GM23248 (cell line): ENCODE measurements at regions not wholly inside any gene's neighbourhood (a gene's known extent, or its start where the extent isn't known, plus 50 kb on each side); places are given as distances from the start of the nearest gene placed in this dataset.

Experiments
- DNase-seq: peaks from one replicate; pipeline ENCODE4 v3.0.0-alpha.2; 2015
- H2AFZ ChIP-seq: fragments of 200-600 bp; sonication (generic); 2 replicates; pipeline ENCODE4 v1.6.1; 2016; ENCODE audit warnings: antibody characterized with exemption
- H3F3A ChIP-seq: fragments of 200-600 bp; sonication (generic); 2 replicates; pipeline ENCODE4 v1.6.1; 2016; ENCODE audit warnings: mild to moderate bottlenecking, antibody characterized with exemption, mixed run types; ENCODE audit not compliant: insufficient read depth
- H3K27ac ChIP-seq: fragments of 200-600 bp; sonication (generic); 2 replicates; pipeline ENCODE4 v1.5.1; 2016; ENCODE audit warnings: mild to moderate bottlenecking
- H3K27me3 ChIP-seq: fragments of 200-600 bp; sonication (generic); replicated peaks from 2 replicates; pipeline ENCODE4 v1.6.1; 2016; ENCODE audit warnings: mild to moderate bottlenecking; ENCODE audit not compliant: insufficient read depth
- H3K36me3 ChIP-seq: fragments of 200-600 bp; sonication (generic); 2 replicates; pipeline ENCODE4 v1.6.1; 2016; ENCODE audit warnings: low read depth, mild to moderate bottlenecking
- H3K4me1 ChIP-seq: fragments of 200-600 bp; sonication (generic); 2 replicates; pipeline ENCODE4 v1.6.1; 2016; ENCODE audit warnings: mild to moderate bottlenecking; ENCODE audit not compliant: insufficient read depth
- H3K4me2 ChIP-seq: fragments of 200-600 bp; sonication (generic); one replicate; pipeline ENCODE4 v1.6.1; 2016; ENCODE audit warnings: mild to moderate bottlenecking; ENCODE audit not compliant: unreplicated experiment
- H3K4me3 ChIP-seq: fragments of 200-600 bp; sonication (generic); 2 replicates; pipeline ENCODE4 v1.5.1; 2016; ENCODE audit warnings: mild to moderate bottlenecking
- H3K79me2 ChIP-seq: fragments of 200-600 bp; sonication (generic); 2 replicates; pipeline ENCODE4 v1.6.1; 2016; ENCODE audit warnings: mild to moderate bottlenecking; ENCODE audit not compliant: insufficient read depth
- H3K9ac ChIP-seq: fragments of 200-600 bp; sonication (generic); 2 replicates; pipeline ENCODE4 v1.6.1; 2016; ENCODE audit warnings: mild to moderate bottlenecking
- H3K9me2 ChIP-seq: fragments of 200-600 bp; sonication (generic); 2 replicates; pipeline ENCODE4 v1.6.1; 2016; ENCODE audit warnings: mixed run types, mild to moderate bottlenecking, moderate library complexity; ENCODE audit not compliant: insufficient read depth
- H3K9me3 ChIP-seq: fragments of 200-600 bp; sonication (generic); one replicate; pipeline ENCODE4 v1.6.1; 2017; ENCODE audit warnings: low read depth
- H4K20me1 ChIP-seq: fragments of 200-600 bp; sonication (generic); 2 replicates; pipeline ENCODE4 v1.6.0; 2016; ENCODE audit not compliant: insufficient read depth
- EZH2 ChIP-seq: fragments of 200-600 bp; sonication (generic); IDR thresholded peaks from 2 replicates; pipeline ENCODE4 v1.6.1; 2018; ENCODE audit warnings: antibody characterized with exemption, mild to moderate bottlenecking; ENCODE audit not compliant: insufficient read depth, poor library complexity, severe bottlenecking
- EZH2phosphoT487 ChIP-seq: fragments of 200-600 bp; sonication (generic); IDR thresholded peaks from 2 replicates; pipeline ENCODE4 v1.6.1; 2018; ENCODE audit warnings: antibody characterized with exemption, moderate library complexity, mild to moderate bottlenecking, low read depth; ENCODE audit not compliant: insufficient read depth
- WGBS, 2 experiments: methylation state at CpG; one replicate each; pipeline ENCODE4 v1.1.6; 2015 to 2017; ENCODE audit warnings: low lambda C conversion rate in 2 of 2, low coverage in 1 of 2; ENCODE audit errors: missing lambda C conversion rate in 2 of 2; 5-methylcytosine and 5-hydroxymethylcytosine counted together
- in situ Hi-C: fragments of 300-500 bp; cut with MboI; formaldehyde crosslinking; loops from 2 replicates; pipeline ENCODE4 v1.15.0; 2020

DNA sequence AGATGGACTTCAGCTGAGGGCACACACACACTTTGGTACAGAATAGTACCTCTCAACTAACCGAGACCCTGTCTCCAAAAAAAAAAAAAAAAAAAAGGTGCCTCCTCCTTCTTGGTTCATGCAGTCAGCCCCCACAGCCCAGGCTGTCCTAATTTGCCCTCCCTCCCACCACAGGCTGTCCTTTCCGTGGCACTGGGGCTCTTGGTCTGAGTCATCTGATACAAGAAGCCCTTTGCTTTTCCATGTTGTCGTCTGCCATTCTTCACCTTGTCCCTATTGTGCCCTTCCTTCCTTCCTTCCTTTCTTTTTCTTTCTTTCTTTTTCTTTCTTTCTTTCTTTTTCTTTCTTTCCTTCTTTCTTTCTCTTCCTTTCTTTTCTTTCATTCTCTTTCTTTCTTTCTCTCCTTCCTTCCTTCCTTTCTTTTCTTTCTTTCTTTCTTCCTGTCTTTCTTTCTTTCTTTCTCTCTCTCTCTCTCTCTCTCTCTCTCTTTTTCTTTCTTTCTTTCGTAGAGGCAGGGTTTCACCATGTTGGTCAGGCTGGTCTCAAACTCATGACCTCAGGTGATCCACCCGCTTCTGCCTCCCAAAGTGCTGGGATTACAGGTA, 96.0 kb upstream of the IKZF1 start:
- in situ Hi-C loops, result loop anchor here (10.0 kb wide), 1 partner anchor 206 kb away; no protein-coding TSS in a partner anchor
- Histone ChIP-seq H3K9me3 (no peaks in the 10 kb centered on the region), H3K27me3 (peaks cover 5% of the 10 kb centered on the region; the same call in 1 of the 2 replicates), H4K20me1 (no peaks in the 10 kb centered on the region), H3K36me3 (no peaks in the 10 kb centered on the region), H3K79me2 (no peaks in the 10 kb centered on the region), H3K27ac (no peak overlapping the region), H2AFZ (no peak overlapping the region), H3K4me1 (no peaks in the 10 kb centered on the region), H3K9me2 (no peaks in the 10 kb centered on the region), H3K9ac (no peak overlapping the region), H3F3A (no peaks in the 10 kb centered on the region), H3K4me2 (no peak overlapping the region), H3K4me3 (no peak overlapping the region)
- WGBS, 2 experiments, result 36 to 43% methylated on average over 5 of the region's 5 CpGs
- no peak for DNase-seq
- TF ChIP-seq EZH2phosphoT487 (no peak), EZH2 (no peak)

GRCh38 chr7:50207686-50208255, 96.7 kb upstream of the IKZF1 start:
- Histone ChIP-seq H3K4me1 (no peaks in the 10 kb centered on the region), H3K9me2 (no peaks in the 10 kb centered on the region), H3K36me3 (no peaks in the 10 kb centered on the region), H3K4me3 (no peak overlapping the region), H3K27ac (no peak overlapping the region), H3K27me3 (peaks cover 5% of the 10 kb centered on the region; the same call in 1 of the 2 replicates), H3K9me3 (no peaks in the 10 kb centered on the region), H3K9ac (no peak overlapping the region), H2AFZ (no peak overlapping the region), H3F3A (no peaks in the 10 kb centered on the region), H4K20me1 (no peaks in the 10 kb centered on the region), H3K4me2 (no peak overlapping the region), H3K79me2 (no peaks in the 10 kb centered on the region)
- in situ Hi-C loops, result loop anchor here (10.0 kb wide), 1 partner anchor 207 kb away; no protein-coding TSS in a partner anchor
- no peak for TF ChIP-seq EZH2phosphoT487
- TF ChIP-seq EZH2, result no peak
- WGBS, 2 experiments, result 46 to 53% methylated on average over 14 of the region's 14 CpGs
- DNase-seq, result no peak

DNA sequence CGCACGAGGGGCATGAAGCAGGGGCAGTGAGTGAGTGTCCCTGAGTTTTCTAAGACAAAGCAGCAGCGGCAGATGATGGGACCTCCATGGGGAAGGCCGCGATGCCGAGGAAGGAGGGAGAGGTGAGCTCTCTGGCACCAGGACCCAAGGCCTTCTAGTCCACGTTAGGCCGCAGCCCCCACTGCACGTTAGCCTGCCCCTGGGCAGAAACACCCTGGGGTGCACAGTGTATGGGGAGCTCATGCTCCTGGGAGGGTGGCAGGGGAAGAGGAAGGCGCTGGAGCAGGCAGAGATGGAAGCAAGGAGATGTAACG, 97.3 kb upstream of the IKZF1 start:
- H3K4me1 ChIP-seq, result no peaks in the 10 kb centered on the region
- no peak for DNase-seq
- no peaks in the 10 kb centered on the region for H3K79me2 ChIP-seq
- H3K9me3 ChIP-seq, result no peaks in the 10 kb centered on the region
- no peak overlapping the region for H3K4me3 ChIP-seq
- no peak overlapping the region for H3K9ac ChIP-seq
- TF ChIP-seq EZH2phosphoT487, result no peak
- no peak for TF ChIP-seq EZH2
- in situ Hi-C loops, result loop anchor here (10.0 kb wide), 1 partner anchor 208 kb away; no protein-coding TSS in a partner anchor
- H3K27ac ChIP-seq, result no peak overlapping the region
- H3K27me3 ChIP-seq, result peaks cover 5% of the 10 kb centered on the region; the same call in 1 of the 2 replicates
- H3F3A ChIP-seq, result no peaks in the 10 kb centered on the region
- H3K36me3 ChIP-seq, result no peaks in the 10 kb centered on the region
- no peaks in the 10 kb centered on the region for H4K20me1 ChIP-seq
- no peak overlapping the region for H2AFZ ChIP-seq
- H3K4me2 ChIP-seq, result no peak overlapping the region
- 60 to 66% methylated on average over 11 of the region's 11 CpGs for WGBS, 2 experiments
- no peaks in the 10 kb centered on the region for H3K9me2 ChIP-seq

- Histone ChIP-seq H2AFZ (no peak overlapping the region), H4K20me1 (no peaks in the 10 kb centered on the region), H3K4me1 (no peaks in the 10 kb centered on the region), H3K27ac (no peak overlapping the region), H3K79me2 (no peaks in the 10 kb centered on the region), H3K9ac (no peak overlapping the region), H3K36me3 (no peaks in the 10 kb centered on the region), H3K9me2 (no peaks in the 10 kb centered on the region), H3K27me3 (peaks cover 5% of the 10 kb centered on the region; the same call in 1 of the 2 replicates), H3F3A (no peaks in the 10 kb centered on the region), H3K4me2 (no peak overlapping the region), H3K9me3 (no peaks in the 10 kb centered on the region), H3K4me3 (no peak overlapping the region)
- peak; percentile 8 for DNase-seq
- in situ Hi-C loops, result loop anchor here (10.0 kb wide), 1 partner anchor 208 kb away; no protein-coding TSS in a partner anchor
- 70 to 71% methylated on average over 20 to 21 of the region's 21 CpGs for WGBS, 2 experiments
- TF ChIP-seq EZH2phosphoT487 (no peak), EZH2 (no peak)
Measured at GRCh38 chr7:50206453-50207250, 97.9 kb upstream of the IKZF1 start.
